ENCODE measurements at regions not wholly inside any gene's neighbourhood (a gene's known extent, or its start where the extent isn't known, plus 50 kb on each side); places are given as distances from the start of the nearest gene placed in this dataset.
"Not testable (repeated sequence)": the region's sequence is repeated elsewhere in the genome, so short reads cannot be mapped to it uniquely, and the experiment has no call there.

- no peak overlapping the region for H3K4me3 ChIP-seq
- DNase-seq, result no peak
- no peaks in the 10 kb centered on the region for H3K27me3 ChIP-seq
- H3K4me1 ChIP-seq, result no peaks in the 10 kb centered on the region
- no peak overlapping the region for H3K27ac ChIP-seq
- H3K36me3 ChIP-seq, result no peaks in the 10 kb centered on the region
- no peaks in the 10 kb centered on the region for H3K9me3 ChIP-seq (replicated peaks)
Measured at GRCh38 chr11:38156495-38157146, 1558.6 kb upstream of the RAG2 start.

- Histone ChIP-seq H3K27me3 (no peaks in the 10 kb centered on the region), H3K27ac (no peak overlapping the region)
Measured at GRCh38 chr11:38155856-38156255, 1557.8 kb upstream of the RAG2 start.

GRCh38 chr11:38153985-38154384, 1555.9 kb upstream of the RAG2 start:
- H3K9me3 ChIP-seq (replicated peaks), result no peaks in the 10 kb centered on the region
- no peaks in the 10 kb centered on the region for H3K4me1 ChIP-seq
- no peaks in the 10 kb centered on the region for H3K36me3 ChIP-seq
- no peak overlapping the region for H3K27ac ChIP-seq
- H3K4me3 ChIP-seq, result no peak overlapping the region
- DNase-seq, result no peak
- H3K27me3 ChIP-seq, result no peaks in the 10 kb centered on the region

More at GRCh38 chr11:38155856-38156255, 1557.8 kb upstream of the RAG2 start:
- Histone ChIP-seq H3K4me1 (no peaks in the 10 kb centered on the region), H3K36me3 (no peaks in the 10 kb centered on the region), H3K9me3 (replicated peaks) (no peaks in the 10 kb centered on the region), H3K4me3 (no peak overlapping the region)
- no peak for DNase-seq

- no peaks in the 10 kb centered on the region for H3K36me3 ChIP-seq
- H3K4me1 ChIP-seq, result no peaks in the 10 kb centered on the region
- no peak overlapping the region for H3K27ac ChIP-seq
- H3K27me3 ChIP-seq, result no peaks in the 10 kb centered on the region
- DNase-seq, result no peak
- no peak overlapping the region for H3K4me3 ChIP-seq
- no peaks in the 10 kb centered on the region for H3K9me3 ChIP-seq (replicated peaks)
Measured at GRCh38 chr11:38143852-38144251, 1545.8 kb upstream of the RAG2 start.

GRCh38 chr11:38138972-38139371, 1540.9 kb upstream of the RAG2 start:
- H3K27ac ChIP-seq, result no peak overlapping the region
- no peaks in the 10 kb centered on the region for H3K36me3 ChIP-seq
- no peak for DNase-seq
- H3K4me1 ChIP-seq, result no peaks in the 10 kb centered on the region
- no peak overlapping the region for H3K4me3 ChIP-seq
- H3K27me3 ChIP-seq, result no peaks in the 10 kb centered on the region
- H3K9me3 ChIP-seq (replicated peaks), result no peaks in the 10 kb centered on the region

- Histone ChIP-seq H3K36me3 (no peaks in the 10 kb centered on the region), H3K27me3 (no peaks in the 10 kb centered on the region), H3K4me3 (no peak overlapping the region), H3K9me3 (replicated peaks) (no peaks in the 10 kb centered on the region), H3K27ac (no peak overlapping the region), H3K4me1 (no peaks in the 10 kb centered on the region)
- no peak for DNase-seq
Measured at GRCh38 chr11:38136887-38137286, 1538.9 kb upstream of the RAG2 start.

GRCh38 chr11:38131535-38131934, 1533.5 kb upstream of the RAG2 start:
- Histone ChIP-seq H3K27ac (no peak overlapping the region), H3K36me3 (no peaks in the 10 kb centered on the region), H3K4me3 (no peak overlapping the region), H3K9me3 (replicated peaks) (no peaks in the 10 kb centered on the region), H3K4me1 (no peaks in the 10 kb centered on the region), H3K27me3 (no peaks in the 10 kb centered on the region)
- no peak for DNase-seq

GRCh38 chr11:38130976-38131375, 1532.9 kb upstream of the RAG2 start:
- no peak for DNase-seq
- Histone ChIP-seq H3K27ac (no peak overlapping the region), H3K9me3 (replicated peaks) (no peaks in the 10 kb centered on the region), H3K36me3 (no peaks in the 10 kb centered on the region), H3K4me1 (no peaks in the 10 kb centered on the region), H3K4me3 (no peak overlapping the region), H3K27me3 (no peaks in the 10 kb centered on the region)

GRCh38 chr11:38130514-38130913, 1532.5 kb upstream of the RAG2 start:
- H3K27me3 ChIP-seq, result no peaks in the 10 kb centered on the region
- no peaks in the 10 kb centered on the region for H3K36me3 ChIP-seq
- no peak for DNase-seq
- H3K9me3 ChIP-seq (replicated peaks), result no peaks in the 10 kb centered on the region
- no peaks in the 10 kb centered on the region for H3K4me1 ChIP-seq
- H3K27ac ChIP-seq, result no peak overlapping the region
- H3K4me3 ChIP-seq, result no peak overlapping the region

- H3K27me3 ChIP-seq, result no peaks in the 10 kb centered on the region
- H3K9me3 ChIP-seq (replicated peaks), result no peaks in the 10 kb centered on the region
- no peak overlapping the region for H3K4me3 ChIP-seq
- H3K36me3 ChIP-seq, result no peaks in the 10 kb centered on the region
- no peak overlapping the region for H3K27ac ChIP-seq
- no peaks in the 10 kb centered on the region for H3K4me1 ChIP-seq
- no peak for DNase-seq
Measured at GRCh38 chr11:38123673-38124072, 1525.6 kb upstream of the RAG2 start.

GRCh38 chr11:38116616-38117015, 1518.6 kb upstream of the RAG2 start:
- H3K36me3 ChIP-seq; H3K9me3 ChIP-seq (replicated peaks); H3K27me3 ChIP-seq; H3K4me3 ChIP-seq; H3K4me1 ChIP-seq; H3K27ac ChIP-seq; DNase-seq: not testable (repeated sequence)

GRCh38 chr11:38115381-38115780, 1517.3 kb upstream of the RAG2 start:
- H3K27ac ChIP-seq; H3K27me3 ChIP-seq; H3K4me3 ChIP-seq; H3K9me3 ChIP-seq (replicated peaks); H3K4me1 ChIP-seq; H3K36me3 ChIP-seq; DNase-seq: not testable (repeated sequence)

GRCh38 chr11:38100836-38101462, 1502.9 kb upstream of the RAG2 start:
- Histone ChIP-seq H3K27me3 (no peaks in the 10 kb centered on the region), H3K4me1 (no peaks in the 10 kb centered on the region), H3K4me3 (no peak overlapping the region), H3K27ac (no peak overlapping the region), H3K36me3 (no peaks in the 10 kb centered on the region), H3K9me3 (replicated peaks) (no peaks in the 10 kb centered on the region)
- DNase-seq, result no peak

GRCh38 chr11:38095268-38095667, 1497.2 kb upstream of the RAG2 start:
- Histone ChIP-seq H3K36me3 (no peaks in the 10 kb centered on the region), H3K27me3 (no peaks in the 10 kb centered on the region), H3K27ac (no peak overlapping the region), H3K4me3 (no peak overlapping the region), H3K4me1 (no peaks in the 10 kb centered on the region), H3K9me3 (replicated peaks) (no peaks in the 10 kb centered on the region)
- no peak for DNase-seq

GRCh38 chr11:38089726-38090125, 1491.7 kb upstream of the RAG2 start:
- Histone ChIP-seq H3K27me3 (peaks cover 3% of the 10 kb centered on the region; the same call in 1 of the 2 replicates), H3K9me3 (replicated peaks) (peaks cover 3% of the 10 kb centered on the region; the same call in 1 of the 2 replicates), H3K27ac (no peak overlapping the region), H3K36me3 (no peaks in the 10 kb centered on the region), H3K4me1 (no peaks in the 10 kb centered on the region), H3K4me3 (no peak overlapping the region)
- peak; percentile 37 to 39 for DNase-seq

- no peak overlapping the region for H3K4me3 ChIP-seq
- no peak for DNase-seq
- 0 out of 2 replicates have a peak, but pooled peaks cover 3% of the 10 kb centered on the region for H3K9me3 ChIP-seq (replicated peaks)
- H3K27ac ChIP-seq, result no peak overlapping the region
- H3K27me3 ChIP-seq, result no peaks in the 10 kb centered on the region; the same call in 1 of the 2 replicates
- H3K4me1 ChIP-seq, result no peaks in the 10 kb centered on the region
- no peaks in the 10 kb centered on the region for H3K36me3 ChIP-seq
Measured at GRCh38 chr11:38060920-38061319, 1462.9 kb upstream of the RAG2 start.

Data from SJCRH30 (cell line).